SK-N-SH (cell line): ENCODE measurements at regions not wholly inside any gene's neighbourhood (a gene's known extent, or its start where the extent isn't known, plus 50 kb on each side); places are given as distances from the start of the nearest gene placed in this dataset.

Source experiments
- CTCF ChIA-PET: fragments of 300-600, 350-600 bp; formaldehyde crosslinking; extraction: SDS; loops from one replicate; lab custom pipeline; 2021; lab: Yijun Ruan, JAX
- POLR2A ChIA-PET: fragments of 350-600 bp; sonication (Branson Sonifier 250); formaldehyde crosslinking; extraction: SDS; loops from one replicate; lab custom pipeline; 2020; ENCODE audit warnings: antibody characterized with exemption, inconsistent platforms; lab: Yijun Ruan, JAX
- DNase-seq: peaks from one replicate; pipeline ENCODE4 v3.0.0; 2012
- H2AFZ ChIP-seq: fragments of 200-600 bp; sonication (generic); 2 replicates; pipeline ENCODE4 v1.8.1; 2016; ENCODE audit warnings: antibody characterized with exemption, mild to moderate bottlenecking, low read depth
- H3F3A ChIP-seq: fragments of 200-600 bp; sonication (generic); replicated peaks from 2 replicates; pipeline ENCODE3; 2016; ENCODE audit warnings: antibody characterized with exemption, mild to moderate bottlenecking; ENCODE audit not compliant: insufficient read depth
- H3K27ac ChIP-seq, 2 experiments: fragments of 200-500 bp in 1 of 2; fragments of 200-600 bp in 1 of 2; sonication (Bioruptor generic) in 1 of 2; sonication (generic), shearing (Covaris generic) in 1 of 2; 2 replicates each; pipeline versions ENCODE4 v1.5.1 to v1.6.1; 2014 to 2016; ENCODE audit warnings: low read depth in 2 of 2, inconsistent platforms in 1 of 2, low read length in 1 of 2, mild to moderate bottlenecking in 1 of 2, mixed read lengths in 1 of 2
- H3K27me3 ChIP-seq: fragments of 200-600 bp; sonication (generic), shearing (Covaris generic); 2 replicates; pipeline ENCODE4 v1.6.1; 2016; ENCODE audit warnings: mixed run types; ENCODE audit not compliant: insufficient read depth
- H3K36me3 ChIP-seq, 2 experiments: fragments of 200-500 bp in 1 of 2; fragments of 200-600 bp in 1 of 2; sonication (Bioruptor generic) in 1 of 2; sonication (generic) in 1 of 2; replicated peaks in 1 of 2; 2 replicates each; pipeline versions ENCODE3 to v1.5.1; 2014 to 2016; ENCODE audit warnings: low read length in 1 of 2, mild to moderate bottlenecking in 1 of 2; ENCODE audit not compliant: insufficient read depth in 2 of 2, control insufficient read depth in 1 of 2
- H3K4me1 ChIP-seq, 2 experiments: fragments of 200-500 bp in 1 of 2; fragments of 200-600 bp in 1 of 2; sonication (Bioruptor generic) in 1 of 2; sonication (generic), shearing (Covaris generic) in 1 of 2; 2 replicates each; pipeline versions ENCODE4 v1.5.1 to v1.6.1; 2014 to 2016; ENCODE audit warnings: low read depth in 1 of 2, low read length in 1 of 2, mixed run types in 1 of 2; ENCODE audit not compliant: insufficient read depth in 2 of 2, control insufficient read depth in 1 of 2
- H3K4me2 ChIP-seq: fragments of 200-600 bp; sonication (generic), shearing (Covaris generic); 2 replicates; pipeline ENCODE4 v1.6.1; 2017; ENCODE audit warnings: mixed run types
- H3K4me3 ChIP-seq, 2 experiments: fragments of 200-500 bp in 1 of 2; fragments of 200-600 bp in 1 of 2; sonication (Bioruptor generic) in 1 of 2; sonication (generic), shearing (Covaris generic) in 1 of 2; 2 replicates each; pipeline versions ENCODE4 v1.5.1 to v1.8.1; 2014 to 2016; ENCODE audit warnings: low read depth in 2 of 2, inconsistent platforms in 1 of 2, low read length in 1 of 2, mild to moderate bottlenecking in 1 of 2, mixed read lengths in 1 of 2, moderate library complexity in 1 of 2
- H3K79me2 ChIP-seq: fragments of 200-600 bp; sonication (generic); 2 replicates; pipeline ENCODE4 v1.8.1; 2017; ENCODE audit warnings: mild to moderate bottlenecking; ENCODE audit not compliant: insufficient read depth
- H3K9ac ChIP-seq: fragments of 200-600 bp; sonication (generic); 2 replicates; pipeline ENCODE4 v1.6.1; 2017; ENCODE audit warnings: mixed run types
- H3K9me2 ChIP-seq: fragments of 200-600 bp; sonication (generic); 2 replicates; pipeline ENCODE4 v1.6.1; 2017; ENCODE audit warnings: mixed run types
- H3K9me3 ChIP-seq: fragments of 200-600 bp; sonication (generic); 2 replicates; pipeline ENCODE4 v1.6.1; 2017; ENCODE audit warnings: mixed run types, mild to moderate bottlenecking, moderate library complexity
- H4K20me1 ChIP-seq: fragments of 200-600 bp; sonication (generic); 2 replicates; pipeline ENCODE4 v1.6.1; 2017; ENCODE audit warnings: mild to moderate bottlenecking, mixed run types; ENCODE audit not compliant: insufficient read depth
- FOSL2 ChIP-seq: IDR thresholded peaks from 2 replicates; pipeline ENCODE4 v1.4.0; 2012; ENCODE audit warnings: low read depth, mild to moderate bottlenecking, moderate library complexity, borderline replicate concordance
- GATA2 ChIP-seq: sonication (generic); formaldehyde crosslinking; IDR thresholded peaks from 2 replicates; pipeline ENCODE4 v1.5.0; 2020; ENCODE audit warnings: mild to moderate bottlenecking, missing genetic modification reagents
- JUND ChIP-seq: IDR thresholded peaks from 2 replicates; pipeline ENCODE4 v1.4.0; 2012
- MXI1 ChIP-seq: IDR thresholded peaks from 2 replicates; pipeline ENCODE4 v1.6.1; 2012; ENCODE audit warnings: mild to moderate bottlenecking, low read depth, low read length, improper control_type of control experiment
- NFIC ChIP-seq: IDR thresholded peaks from 2 replicates; pipeline ENCODE4 v1.4.0; 2012; ENCODE audit warnings: borderline replicate concordance
- RAD21 ChIP-seq: IDR thresholded peaks from 2 replicates; pipeline ENCODE4 v1.6.1; 2012; ENCODE audit warnings: mild to moderate bottlenecking, low read length
- RXRA ChIP-seq: IDR thresholded peaks from 2 replicates; pipeline ENCODE4 v1.4.0; 2012; ENCODE audit warnings: low read depth, mild to moderate bottlenecking, borderline replicate concordance
- SIN3A ChIP-seq: IDR thresholded peaks from 2 replicates; pipeline ENCODE4 v1.6.1; 2012; ENCODE audit warnings: low read depth, mild to moderate bottlenecking, low read length, moderate library complexity, borderline replicate concordance
- TEAD4 ChIP-seq: IDR thresholded peaks from 2 replicates; pipeline ENCODE4 v1.4.0; 2012; ENCODE audit warnings: mild to moderate bottlenecking, borderline replicate concordance; ENCODE audit not compliant: insufficient read depth
- YY1 ChIP-seq: IDR thresholded peaks from 2 replicates; pipeline ENCODE4 v1.4.0; 2012; ENCODE audit warnings: low read depth, mild to moderate bottlenecking
- WGBS: methylation state at CpG from one replicate; pipeline ENCODE4 v1.1.6; 2017; ENCODE audit warnings: low lambda C conversion rate; 5-methylcytosine and 5-hydroxymethylcytosine counted together

- no peaks in the 10 kb centered on the region for H3K4me1 ChIP-seq
- no peak overlapping the region for H3K9ac ChIP-seq
- no peak overlapping the region for H2AFZ ChIP-seq
- 34% methylated on average over 7 of the region's 7 CpGs for WGBS
- no peaks in the 10 kb centered on the region for H4K20me1 ChIP-seq
- no peak overlapping the region for H3K4me2 ChIP-seq
- no peaks in the 10 kb centered on the region for H3K9me3 ChIP-seq
- H3K27me3 ChIP-seq, result no peaks in the 10 kb centered on the region
- TF ChIP-seq NFIC (no peak), RAD21 (no peak), YY1 (no peak), RXRA (no peak), FOSL2 (no peak)
- ChIA-PET POLR2A (no interaction called here), CTCF (interaction anchor here (1.0 to 23.9 kb wide), 7 partner anchors 14 to 221 kb away, joined by 3 to 465 read pairs (median 3); partner anchors contain the start of gene ABCC4)
- no peaks in the 10 kb centered on the region for H3K79me2 ChIP-seq
- no peak overlapping the region for H3K27ac ChIP-seq
- no peaks in the 10 kb centered on the region for H3K36me3 ChIP-seq
- H3K9me2 ChIP-seq, result no peaks in the 10 kb centered on the region
- H3F3A ChIP-seq, result no peaks in the 10 kb centered on the region
- no peak for DNase-seq
- H3K4me3 ChIP-seq, result no peak overlapping the region
Measured at GRCh38 chr13:95411428-95412040, 110.3 kb upstream of the ABCC4 start.

- Histone ChIP-seq H3K9ac (no peak overlapping the region), H3K9me3 (no peaks in the 10 kb centered on the region), H3K4me1 (no peaks in the 10 kb centered on the region; a peak in 1 of 4 replicates), H3K79me2 (no peaks in the 10 kb centered on the region), H3K27me3 (no peaks in the 10 kb centered on the region; the same call in 1 of the 2 replicates), H3K9me2 (no peaks in the 10 kb centered on the region), H3K4me3 (no peak overlapping the region), H3K36me3 (no peaks in the 10 kb centered on the region), H3K4me2 (no peak overlapping the region), H3F3A (no peaks in the 10 kb centered on the region), H3K27ac (no peak overlapping the region), H2AFZ (no peak overlapping the region), H4K20me1 (no peaks in the 10 kb centered on the region)
- no peak for DNase-seq
- CTCF ChIA-PET, result interaction anchor here (1.0 to 7.1 kb wide), 2 partner anchors 14 to 227 kb away, joined by 3 to 44 read pairs; no protein-coding TSS in a partner anchor
- POLR2A ChIA-PET, result no interaction called here
- TF ChIP-seq TEAD4 (no peak), SIN3A (no peak), RAD21 (no peak), MXI1 (no peak), GATA2 (CRISPR knock-in tag) (0 out of 2 replicates have a peak, but pooled peaks have one; percentile 10)
- WGBS, result 13% methylated on average over 4 of the region's 4 CpGs
Measured at GRCh38 chr13:95418946-95419345, 117.7 kb upstream of the ABCC4 start.

- 79% methylated on average over 8 of the region's 8 CpGs for WGBS
- Histone ChIP-seq H3K9me3 (no peaks in the 10 kb centered on the region), H3K27ac (no peak overlapping the region), H3K27me3 (no peaks in the 10 kb centered on the region; the same call in 1 of the 2 replicates), H3K9me2 (no peaks in the 10 kb centered on the region), H3K9ac (no peak overlapping the region), H3K79me2 (no peaks in the 10 kb centered on the region), H3K4me2 (no peak overlapping the region), H2AFZ (no peak overlapping the region), H4K20me1 (no peaks in the 10 kb centered on the region), H3K4me3 (no peak overlapping the region), H3K36me3 (no peaks in the 10 kb centered on the region)
- ChIA-PET POLR2A (no interaction called here), CTCF (interaction anchor here (1.5 kb wide), 2 partner anchors 16 to 231 kb away, joined by 3 to 11 read pairs; no protein-coding TSS in a partner anchor)
- DNase-seq, result no peak
- TF ChIP-seq JUND, result no peak
- TF ChIP-seq FOSL2, result no peak
- TF ChIP-seq, all 33 proteins: peak for 0
- Histone ChIP-seq H3K4me1 (no peaks in the 10 kb centered on the region; a peak in 1 of 4 replicates), H3F3A (no peaks in the 10 kb centered on the region)
Measured at GRCh38 chr13:95420501-95420900, 119.2 kb upstream of the ABCC4 start.
